Nucleus accumbens (tissue), 56 donors: ENCODE measurements at regions not wholly inside any gene's neighbourhood (a gene's known extent, or its start where the extent isn't known, plus 50 kb on each side); places are given as distances from the start of the nearest gene placed in this dataset.

Source experiments
- DNase-seq, 56 donors: peaks; one replicate each; lab custom pipeline; 2025; lab: John Stamatoyannopoulos, UW

DNA sequence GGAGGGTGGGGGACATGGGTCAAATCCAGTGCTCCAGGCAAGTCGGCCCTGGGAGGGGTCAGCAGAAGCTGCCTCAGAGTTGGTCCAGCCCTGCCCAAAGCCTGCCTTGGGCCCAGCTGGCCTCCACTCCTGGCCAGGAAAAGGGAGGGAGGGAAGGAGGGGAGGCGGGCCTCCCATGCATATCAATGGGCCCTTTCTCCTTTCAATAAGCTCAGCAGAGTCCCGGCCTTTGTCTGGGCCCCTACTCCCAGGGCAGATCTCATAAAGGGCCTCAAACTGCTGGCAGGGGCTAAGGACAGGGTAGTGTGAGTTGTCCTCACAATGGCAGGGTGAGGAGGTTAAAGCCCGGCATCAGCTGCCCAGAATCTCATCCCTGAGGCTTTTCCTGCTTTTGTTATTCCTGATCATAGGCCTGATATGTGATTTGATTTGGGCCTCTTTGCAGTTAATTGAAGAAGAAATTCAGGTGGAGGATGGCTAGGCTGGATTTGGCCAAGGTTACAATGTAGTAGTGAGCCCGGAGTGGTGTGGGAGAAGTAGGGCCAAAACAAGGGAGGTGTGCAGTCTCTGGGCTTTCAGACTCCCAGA, 121.1 kb upstream of the ATP6AP2 start:
- DNase-seq: peak in 55 of 56 donors; percentile 0 to 86 (median 55)

GRCh38 chrX:40457406-40457805, 123.4 kb upstream of the ATP6AP2 start:
- DNase-seq: no peak

DNA sequence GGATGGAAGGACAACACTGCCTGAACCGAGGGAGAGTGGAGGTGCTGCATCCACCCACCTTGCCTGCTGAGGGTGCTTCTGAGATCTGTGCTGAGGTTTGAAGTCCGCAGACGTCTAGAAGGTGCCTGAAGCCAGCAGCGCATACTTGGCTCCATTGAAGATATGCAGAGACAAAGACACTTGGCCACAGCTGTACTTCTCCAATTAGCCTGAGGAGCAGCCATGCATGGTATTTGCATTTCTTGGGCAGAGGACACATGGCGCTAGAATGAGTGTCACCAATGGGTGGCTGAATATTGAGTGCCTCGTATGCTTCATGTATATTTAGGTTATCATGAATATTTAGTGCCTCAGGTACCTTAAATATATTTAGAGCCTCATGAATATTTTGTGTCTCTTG, 128.7 kb upstream of the ATP6AP2 start:
- no peak for DNase-seq

- no peak for DNase-seq
Observed at GRCh38 chrX:40449956-40450706, 130.6 kb upstream of the ATP6AP2 start.

- no peak for DNase-seq
Observed at GRCh38 chrX:40449396-40449795, 131.4 kb upstream of the ATP6AP2 start.

DNA sequence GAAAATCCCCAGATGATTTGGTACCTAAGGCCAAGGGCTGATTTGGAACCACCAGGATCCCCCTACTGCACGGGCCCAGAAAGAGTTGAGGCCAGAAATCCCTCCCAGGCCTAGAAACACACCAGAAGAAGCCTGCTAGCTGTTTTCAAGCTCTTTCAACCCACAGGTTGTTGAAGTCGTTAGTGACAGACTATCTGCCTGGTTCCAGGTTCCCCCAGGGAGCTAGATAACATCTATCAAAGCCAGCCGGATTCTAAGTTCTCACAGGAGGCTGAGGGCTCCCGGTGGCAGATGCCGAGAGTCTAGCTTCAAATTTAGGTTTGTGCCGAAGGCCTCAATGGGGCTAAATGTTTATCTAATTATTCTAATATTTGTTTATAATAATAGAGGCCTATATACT, 132.0 kb upstream of the ATP6AP2 start:
- DNase-seq: no peak

- peak in 2 of 56 donors; percentile 0 to 8 for DNase-seq
Observed at GRCh38 chrX:40446921-40447320, 133.8 kb upstream of the ATP6AP2 start.

DNA sequence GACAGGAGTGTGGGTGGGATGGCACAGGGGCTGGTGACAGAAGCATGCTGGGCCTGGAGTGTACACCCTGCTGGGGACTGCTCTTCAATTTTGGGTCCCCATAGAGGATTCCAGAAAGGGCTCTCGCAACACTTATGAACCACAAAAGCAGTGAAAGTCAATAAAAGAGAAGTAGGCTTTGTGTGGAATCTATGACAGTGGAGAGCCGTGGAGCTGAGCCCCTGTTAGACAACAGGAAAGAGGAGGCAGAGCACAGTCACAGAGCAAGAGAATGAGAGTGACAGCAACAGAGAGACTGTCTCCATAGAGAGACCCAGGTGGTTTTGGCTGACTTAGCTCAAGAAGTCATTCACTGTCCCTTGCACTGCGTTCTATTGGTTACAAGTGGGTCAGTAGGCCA, 135.1 kb upstream of the ATP6AP2 start:
- no peak for DNase-seq

DNA sequence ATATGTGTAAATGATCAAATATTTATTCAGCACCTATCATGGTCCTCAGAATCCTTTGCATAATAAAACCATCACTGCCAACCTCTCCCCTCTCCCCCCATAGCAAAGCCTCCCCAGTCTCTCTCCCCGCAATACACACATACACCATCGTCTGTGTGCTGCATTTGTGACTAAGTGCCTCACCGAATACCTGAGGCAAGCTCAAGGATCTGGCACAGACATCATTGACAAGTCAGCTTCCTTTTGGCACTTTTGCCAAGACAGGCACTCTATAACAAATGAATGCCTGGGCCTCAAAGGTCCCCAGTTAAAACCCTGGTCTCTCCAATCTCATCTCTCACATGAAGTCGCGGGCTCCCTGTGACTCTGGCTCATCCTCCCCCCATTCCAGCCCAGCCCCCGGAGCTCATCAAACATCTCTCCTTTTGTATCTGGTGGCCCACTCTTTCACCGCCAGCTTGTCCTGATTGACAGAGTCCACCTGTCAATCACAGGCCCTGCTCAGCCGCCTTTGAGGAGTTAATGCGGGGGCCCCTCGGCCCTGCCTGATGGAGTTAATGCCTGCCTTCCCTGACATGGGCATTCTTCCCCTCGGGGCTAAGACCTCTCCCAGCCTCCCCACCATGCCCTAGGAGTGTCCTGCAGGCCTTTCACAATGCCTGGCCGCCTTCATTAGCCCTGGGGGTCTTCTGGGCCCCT, 135.8 kb upstream of the ATP6AP2 start:
- DNase-seq: no peak

DNA sequence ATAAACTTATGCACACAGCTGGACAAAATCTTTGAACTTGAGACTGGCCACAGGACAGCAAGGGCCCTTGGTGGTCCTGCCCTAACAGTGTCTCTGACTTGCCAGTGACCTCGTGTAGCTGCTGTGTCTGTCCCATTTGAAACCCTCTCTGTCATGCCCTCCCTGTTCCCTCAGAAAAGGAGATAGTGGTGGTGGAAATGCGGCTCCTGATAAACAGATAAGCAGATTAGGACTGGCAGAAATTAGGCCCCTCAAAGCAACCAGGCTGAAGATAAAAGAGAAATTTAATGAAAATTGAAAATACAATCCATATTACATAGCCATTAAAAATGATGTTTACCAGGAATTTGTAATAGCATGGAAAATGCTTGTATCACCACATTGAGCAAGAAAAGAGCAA, 136.6 kb upstream of the ATP6AP2 start:
- no peak for DNase-seq

DNA sequence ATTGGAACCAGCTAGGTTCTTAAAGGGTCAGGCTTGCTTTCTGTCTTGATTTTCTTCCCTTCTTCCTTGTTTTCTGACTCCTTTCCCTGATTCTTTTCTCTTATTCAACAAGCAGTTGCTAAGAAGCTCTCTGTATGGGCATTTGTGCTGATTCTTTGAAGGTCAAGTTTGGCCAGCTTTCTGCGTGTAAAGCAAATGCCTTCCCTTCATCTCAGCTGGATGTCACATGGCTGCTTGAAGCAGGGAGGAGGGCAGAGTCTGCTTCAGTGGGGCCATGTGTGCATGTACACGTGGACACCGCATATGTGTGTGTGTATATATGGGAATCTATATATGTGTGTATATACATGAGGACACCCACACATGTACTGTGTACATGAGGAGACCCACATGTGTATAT, 139.9 kb upstream of the ATP6AP2 start:
- DNase-seq: peak in 9 of 56 donors; percentile 0 to 18 (median 2)

- DNase-seq: no peak
Observed at GRCh38 chrX:40439625-40440532, 140.9 kb upstream of the ATP6AP2 start.

DNA sequence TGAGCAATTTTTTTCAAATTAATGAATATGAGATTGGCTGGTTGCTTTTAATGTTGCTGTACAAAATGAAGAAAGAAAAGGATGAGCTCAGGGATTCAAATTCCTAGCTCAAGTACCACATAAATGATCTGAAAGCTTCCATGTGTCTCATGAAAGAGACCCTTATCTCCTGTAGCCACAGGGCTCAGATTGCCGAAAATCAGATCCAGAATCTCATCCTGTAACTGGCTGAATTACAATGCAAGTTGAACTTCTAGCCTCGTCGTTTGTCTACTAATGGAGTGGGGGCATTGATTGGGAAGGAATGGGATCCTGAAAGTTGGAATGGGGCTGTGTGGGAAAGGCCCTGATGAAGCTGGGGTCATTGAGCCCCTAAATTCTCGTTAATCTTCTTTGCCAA, 143.4 kb upstream of the ATP6AP2 start:
- DNase-seq: no peak

GRCh38 chrX:40434947-40435346, 145.8 kb upstream of the ATP6AP2 start:
- peak in 52 of 56 donors; percentile 1 to 60 (median 28) for DNase-seq

DNA sequence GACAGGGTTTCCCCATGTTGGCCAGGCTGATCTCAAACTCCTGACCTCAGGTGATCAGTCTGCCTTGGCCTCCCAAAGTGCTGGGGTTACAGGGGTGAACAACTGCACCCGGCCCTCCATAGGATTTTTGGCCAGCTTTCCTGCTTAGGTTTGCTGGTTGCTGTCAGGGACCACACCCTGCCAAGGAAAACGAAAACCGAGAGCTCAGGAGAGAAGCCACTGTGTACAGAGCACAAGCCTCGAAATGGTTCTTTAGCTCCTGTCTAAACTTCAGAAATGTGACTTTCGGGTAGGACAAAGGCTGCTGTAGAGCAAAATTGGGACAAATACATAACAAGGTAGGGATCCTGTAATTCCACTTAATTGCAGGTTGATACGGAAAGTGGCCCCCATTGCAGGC, 146.3 kb upstream of the ATP6AP2 start:
- no peak for DNase-seq

- no peak for DNase-seq
Observed at GRCh38 chrX:40433160-40433559, 147.6 kb upstream of the ATP6AP2 start.

DNA sequence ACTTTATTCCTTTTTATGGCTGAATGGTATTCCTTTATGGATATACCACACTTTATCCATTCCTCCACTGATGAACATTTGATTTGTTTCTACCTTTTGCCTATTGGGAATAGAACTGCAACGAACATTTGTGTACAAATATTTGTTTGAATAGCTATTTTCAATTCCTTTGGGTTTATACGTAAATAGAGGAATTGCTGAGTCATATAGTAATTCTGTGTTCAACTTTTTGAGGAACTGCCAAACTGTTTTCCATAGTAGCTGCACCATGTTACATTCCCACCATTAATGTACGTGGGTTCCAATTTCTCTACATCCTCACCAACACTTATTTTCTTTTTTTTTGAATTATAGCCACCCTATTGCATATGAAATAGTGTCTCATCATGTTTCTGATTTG, 156.5 kb upstream of the ATP6AP2 start:
- no peak for DNase-seq

DNA sequence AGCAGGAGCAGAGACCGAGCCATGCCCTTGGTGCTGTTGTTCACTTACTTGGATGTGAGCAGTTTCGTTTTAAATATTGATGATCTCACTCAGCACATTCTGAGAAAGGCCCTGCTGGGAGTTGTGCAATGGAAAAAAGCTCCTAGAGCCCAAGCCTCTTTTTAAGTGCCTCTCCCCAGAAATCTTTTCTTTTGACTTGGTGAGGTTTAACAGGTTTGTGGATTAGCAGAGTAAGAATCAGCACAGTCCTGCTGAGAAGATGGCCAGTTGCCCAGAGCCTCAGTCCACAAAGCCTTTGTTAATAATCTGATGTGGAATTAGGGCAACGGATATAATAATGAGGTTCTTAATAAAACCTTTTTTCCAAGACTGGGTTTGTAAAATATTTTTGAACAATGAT, 157.5 kb upstream of the ATP6AP2 start:
- peak in 20 of 56 donors; percentile 0 to 63 (median 8) for DNase-seq

DNA sequence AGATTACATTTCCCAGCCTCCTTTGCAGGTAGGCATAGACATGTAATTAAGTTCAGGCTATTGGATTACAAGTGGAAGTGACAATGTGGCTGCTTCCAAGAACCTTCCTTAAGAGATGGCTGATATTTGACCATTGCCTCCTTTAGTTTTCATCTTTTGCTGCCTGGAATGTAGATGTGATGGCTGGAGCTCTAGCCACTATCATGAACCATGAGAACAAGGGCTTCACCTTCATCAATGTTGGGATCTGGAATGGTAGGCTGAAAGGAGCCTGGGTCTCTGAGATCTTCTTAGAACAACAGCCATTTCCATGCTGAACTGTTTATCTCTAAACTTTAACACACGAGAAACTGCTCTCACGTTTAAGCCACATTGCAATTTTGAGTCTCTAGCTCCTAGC, 158.7 kb upstream of the ATP6AP2 start:
- no peak for DNase-seq

- peak in 54 of 56 donors; percentile 1 to 81 (median 50) for DNase-seq
Observed at GRCh38 chrX:40420899-40421729, 159.7 kb upstream of the ATP6AP2 start.
